ENCODE measurements at regions not wholly inside any gene's neighbourhood (a gene's known extent, or its start where the extent isn't known, plus 50 kb on each side); places are given as distances from the start of the nearest gene placed in this dataset.
"Not testable (repeated sequence)": the region's sequence is repeated elsewhere in the genome, so short reads cannot be mapped to it uniquely, and the experiment has no call there.

GRCh38 chr17:68161644-68162428 lies 86.0 kb upstream of the AMZ2 start:
- DNase-seq (no peak), ATAC-seq (no peak)
- TF ChIP-seq CTCF (IDR thresholded peaks at IDR 0.05), result no peak
- Histone ChIP-seq H3K27ac (ENCODE audit: low read length) (no peak overlapping the region), H3K36me3 (ENCODE audit: control insufficient read depth, insufficient read depth, low read length) (no peaks in the 10 kb centered on the region), H3K4me1 (ENCODE audit: control insufficient read depth, insufficient read depth, low read length) (no peaks in the 10 kb centered on the region), H3K4me3 (ENCODE audit: low read length) (no peak overlapping the region), H3K9me3 (ENCODE audit: control insufficient read depth, insufficient read depth, low read length) (no peaks in the 10 kb centered on the region), H3K27me3 (ENCODE audit: control insufficient read depth, insufficient read depth, low read length) (no peaks in the 10 kb centered on the region)
- WGBS (ENCODE audit: insufficient coverage), result 82% methylated on average over 12 of the region's 12 CpGs
- Mint-ChIP-seq H3K4me3 (no peak overlapping the region), H3K9me3 (no peaks in the 10 kb centered on the region), H3K27me3 (ENCODE audit: low read depth in 2 of 2) (no peaks in the 10 kb centered on the region), H3K36me3 (no peaks in the 10 kb centered on the region), H3K27ac (no peak overlapping the region), H3K4me1 (no peaks in the 10 kb centered on the region)
- intact Hi-C loops (cut with micrococcal nuclease), result no loop called here

GRCh38 chr17:68168273-68169164 lies 79.3 kb upstream of the AMZ2 start:
- H3K4me1 ChIP-seq (ENCODE audit: control insufficient read depth, insufficient read depth, low read length), result peaks cover 12% of the 10 kb centered on the region
- DNase-seq, result peak in 1 of 2 donors; percentile 52
- H3K36me3 ChIP-seq (ENCODE audit: control insufficient read depth, insufficient read depth, low read length); H3K9me3 ChIP-seq (ENCODE audit: control insufficient read depth, insufficient read depth, low read length); intact Hi-C loops (cut with micrococcal nuclease); H3K4me3 ChIP-seq (ENCODE audit: low read length); H3K9me3 Mint-ChIP-seq; H3K27ac ChIP-seq (ENCODE audit: low read length); H3K36me3 Mint-ChIP-seq; H3K27me3 ChIP-seq (ENCODE audit: control insufficient read depth, insufficient read depth, low read length); H3K27me3 Mint-ChIP-seq (ENCODE audit: low read depth in 2 of 2): not testable (repeated sequence)
- Mint-ChIP-seq H3K27ac (peak overlapping the region in 1 of 2 donors; percentile 28), H3K4me1 (peaks cover 9 to 16% of the 10 kb centered on the region in 2 donors), H3K4me3 (peak overlapping the region; percentile 25)
- ATAC-seq, result peak in 1 of 3 donors; percentile 26
- WGBS (ENCODE audit: insufficient coverage), result 60% methylated on average over 9 of the region's 9 CpGs

GRCh38 chr17:68169165-68169821 lies 78.5 kb upstream of the AMZ2 start:
- intact Hi-C loops (cut with micrococcal nuclease); ATAC-seq: not testable (repeated sequence)

GRCh38 chr17:68169840-68170239 lies 78.0 kb upstream of the AMZ2 start:
- no peaks in the 10 kb centered on the region for H3K27me3 Mint-ChIP-seq (ENCODE audit: low read depth in 2 of 2)
- H3K27ac Mint-ChIP-seq, result no peak overlapping the region
- no peaks in the 10 kb centered on the region for H3K36me3 Mint-ChIP-seq

More at GRCh38 chr17:68169165-68169821, 78.5 kb upstream of the AMZ2 start:
- H3K4me3 ChIP-seq (ENCODE audit: low read length); H3K27ac Mint-ChIP-seq; H3K36me3 ChIP-seq (ENCODE audit: control insufficient read depth, insufficient read depth, low read length); H3K9me3 Mint-ChIP-seq; DNase-seq; H3K36me3 Mint-ChIP-seq; H3K27me3 Mint-ChIP-seq (ENCODE audit: low read depth in 2 of 2); H3K9me3 ChIP-seq (ENCODE audit: control insufficient read depth, insufficient read depth, low read length); H3K27me3 ChIP-seq (ENCODE audit: control insufficient read depth, insufficient read depth, low read length); H3K27ac ChIP-seq (ENCODE audit: low read length): not testable (repeated sequence)
- Mint-ChIP-seq H3K4me3 (peak overlapping the region; percentile 42), H3K4me1 (peaks cover 9 to 16% of the 10 kb centered on the region in 2 donors)
- H3K4me1 ChIP-seq (ENCODE audit: control insufficient read depth, insufficient read depth, low read length), result peaks cover 12% of the 10 kb centered on the region
- 87% methylated on average over 42 of the region's 42 CpGs for WGBS (ENCODE audit: insufficient coverage)

More at GRCh38 chr17:68169840-68170239, 78.0 kb upstream of the AMZ2 start:
- H3K4me1 Mint-ChIP-seq, result peaks cover 9 to 16% of the 10 kb centered on the region in 2 donors
- no peak for TF ChIP-seq CTCF (IDR thresholded peaks at IDR 0.05)
- no peaks in the 10 kb centered on the region for H3K36me3 ChIP-seq (ENCODE audit: control insufficient read depth, insufficient read depth, low read length)
- no peak overlapping the region for H3K4me3 ChIP-seq (ENCODE audit: low read length)
- H3K4me1 ChIP-seq (ENCODE audit: control insufficient read depth, insufficient read depth, low read length), result peaks cover 12% of the 10 kb centered on the region
- H3K9me3 Mint-ChIP-seq, result no peaks in the 10 kb centered on the region
- 95% methylated on average over 10 of the region's 10 CpGs for WGBS (ENCODE audit: insufficient coverage)
- no peaks in the 10 kb centered on the region for H3K9me3 ChIP-seq (ENCODE audit: control insufficient read depth, insufficient read depth, low read length)
- ATAC-seq, result no peak
- intact Hi-C loops (cut with micrococcal nuclease), result no loop called here
- H3K4me3 Mint-ChIP-seq, result no peak overlapping the region
- H3K27me3 ChIP-seq (ENCODE audit: control insufficient read depth, insufficient read depth, low read length), result no peaks in the 10 kb centered on the region
- H3K27ac ChIP-seq (ENCODE audit: low read length), result no peak overlapping the region
- no peak for DNase-seq
